ENCODE measurements at regions not wholly inside any gene's neighbourhood (a gene's known extent, or its start where the extent isn't known, plus 50 kb on each side); places are given as distances from the start of the nearest gene placed in this dataset.

DNA sequence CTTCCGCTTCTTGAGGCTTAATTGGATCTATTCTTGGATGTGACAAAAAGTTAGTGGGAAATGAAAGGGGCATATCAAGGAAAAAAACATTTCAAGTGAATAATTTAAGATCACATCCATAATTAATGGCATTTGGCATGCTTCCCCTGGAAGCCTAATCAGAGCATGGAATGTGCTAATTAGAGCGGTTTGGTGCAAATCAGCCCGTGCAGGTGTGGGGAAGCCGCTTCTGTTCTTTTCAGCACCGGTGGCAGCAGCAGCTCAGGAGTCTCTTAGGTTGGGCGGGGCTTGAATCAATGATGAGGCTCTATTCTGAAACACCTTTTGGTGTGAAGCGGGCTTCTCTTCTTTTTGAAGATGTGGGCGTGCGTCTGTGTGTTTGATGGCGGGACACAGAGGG lies 301.2 kb downstream of the LRFN2 start:
- TF ChIP-seq, protein P1, sequence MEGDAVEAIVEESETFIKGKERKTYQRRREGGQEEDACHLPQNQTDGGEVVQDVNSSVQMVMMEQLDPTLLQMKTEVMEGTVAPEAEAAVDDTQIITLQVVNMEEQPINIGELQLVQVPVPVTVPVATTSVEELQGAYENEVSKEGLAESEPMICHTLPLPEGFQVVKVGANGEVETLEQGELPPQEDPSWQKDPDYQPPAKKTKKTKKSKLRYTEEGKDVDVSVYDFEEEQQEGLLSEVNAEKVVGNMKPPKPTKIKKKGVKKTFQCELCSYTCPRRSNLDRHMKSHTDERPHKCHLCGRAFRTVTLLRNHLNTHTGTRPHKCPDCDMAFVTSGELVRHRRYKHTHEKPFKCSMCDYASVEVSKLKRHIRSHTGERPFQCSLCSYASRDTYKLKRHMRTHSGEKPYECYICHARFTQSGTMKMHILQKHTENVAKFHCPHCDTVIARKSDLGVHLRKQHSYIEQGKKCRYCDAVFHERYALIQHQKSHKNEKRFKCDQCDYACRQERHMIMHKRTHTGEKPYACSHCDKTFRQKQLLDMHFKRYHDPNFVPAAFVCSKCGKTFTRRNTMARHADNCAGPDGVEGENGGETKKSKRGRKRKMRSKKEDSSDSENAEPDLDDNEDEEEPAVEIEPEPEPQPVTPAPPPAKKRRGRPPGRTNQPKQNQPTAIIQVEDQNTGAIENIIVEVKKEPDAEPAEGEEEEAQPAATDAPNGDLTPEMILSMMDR (conservative IDR thresholded peaks at IDR 0.05; ENCODE audit: low read depth, low read length), result no peak
- no peak for TF ChIP-seq EZH2 (IDR thresholded peaks at IDR 0.05; ENCODE audit: borderline replicate concordance, low read depth, low read length, poor library complexity, severe bottlenecking)

All from A673 (cell line).